GM06990 (cell line): ENCODE measurements at regions not wholly inside any gene's neighbourhood (a gene's known extent, or its start where the extent isn't known, plus 50 kb on each side); places are given as distances from the start of the nearest gene placed in this dataset.

Experiments
- DNase-seq: peaks from one replicate; pipeline ENCODE4 v3.0.0-alpha.2; 2011; ENCODE audit not compliant: insufficient read length; ENCODE audit errors: extremely low read depth
- H3K27me3 ChIP-seq: replicated peaks from 2 replicates; pipeline ENCODE4 v1.6.0; 2011; ENCODE audit warnings: low read length; ENCODE audit not compliant: control insufficient read depth, insufficient read depth
- H3K36me3 ChIP-seq: 2 replicates; pipeline ENCODE4 v1.5.1; 2011; ENCODE audit warnings: low read length; ENCODE audit not compliant: control insufficient read depth, insufficient read depth
- H3K4me3 ChIP-seq: replicated peaks from 2 replicates; pipeline ENCODE4 v1.5.1; 2011; ENCODE audit warnings: low read depth, mild to moderate bottlenecking, control low read depth, low read length
- TF ChIP-seq, protein P1 (sequence below): IDR thresholded peaks from 2 replicates; pipeline ENCODE4 v1.5.1; 2011; ENCODE audit warnings: low read length, control low read depth, mild to moderate bottlenecking, inconsistent platforms; ENCODE audit not compliant: insufficient read depth, poor library complexity, severe bottlenecking

DNA sequence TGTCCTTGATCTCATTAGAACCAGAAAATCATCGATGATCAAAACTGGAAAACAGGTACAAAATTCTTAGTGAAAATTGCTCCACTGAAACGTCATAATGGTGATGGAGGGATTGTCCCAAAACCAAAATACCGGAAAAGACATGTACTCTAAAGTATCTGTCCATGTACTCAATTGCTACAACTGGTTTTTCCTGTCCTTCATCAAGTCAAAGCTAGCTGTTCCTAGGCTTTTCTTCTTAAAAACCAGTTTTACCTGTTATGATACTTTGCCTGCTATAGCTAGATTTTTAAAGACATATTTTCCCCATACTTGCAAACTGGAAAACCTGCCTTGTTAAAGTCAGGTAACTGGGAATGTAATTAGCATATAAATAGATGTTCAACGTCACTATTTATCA, 50.5 kb upstream of the LRRC1 start:
- Histone ChIP-seq H3K4me3 (no peak overlapping the region), H3K36me3 (no peaks in the 10 kb centered on the region), H3K27me3 (no peaks in the 10 kb centered on the region; the same call in 1 of the 2 replicates)
- no peak for DNase-seq
- TF ChIP-seq, protein P1, sequence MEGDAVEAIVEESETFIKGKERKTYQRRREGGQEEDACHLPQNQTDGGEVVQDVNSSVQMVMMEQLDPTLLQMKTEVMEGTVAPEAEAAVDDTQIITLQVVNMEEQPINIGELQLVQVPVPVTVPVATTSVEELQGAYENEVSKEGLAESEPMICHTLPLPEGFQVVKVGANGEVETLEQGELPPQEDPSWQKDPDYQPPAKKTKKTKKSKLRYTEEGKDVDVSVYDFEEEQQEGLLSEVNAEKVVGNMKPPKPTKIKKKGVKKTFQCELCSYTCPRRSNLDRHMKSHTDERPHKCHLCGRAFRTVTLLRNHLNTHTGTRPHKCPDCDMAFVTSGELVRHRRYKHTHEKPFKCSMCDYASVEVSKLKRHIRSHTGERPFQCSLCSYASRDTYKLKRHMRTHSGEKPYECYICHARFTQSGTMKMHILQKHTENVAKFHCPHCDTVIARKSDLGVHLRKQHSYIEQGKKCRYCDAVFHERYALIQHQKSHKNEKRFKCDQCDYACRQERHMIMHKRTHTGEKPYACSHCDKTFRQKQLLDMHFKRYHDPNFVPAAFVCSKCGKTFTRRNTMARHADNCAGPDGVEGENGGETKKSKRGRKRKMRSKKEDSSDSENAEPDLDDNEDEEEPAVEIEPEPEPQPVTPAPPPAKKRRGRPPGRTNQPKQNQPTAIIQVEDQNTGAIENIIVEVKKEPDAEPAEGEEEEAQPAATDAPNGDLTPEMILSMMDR = no peak

DNA sequence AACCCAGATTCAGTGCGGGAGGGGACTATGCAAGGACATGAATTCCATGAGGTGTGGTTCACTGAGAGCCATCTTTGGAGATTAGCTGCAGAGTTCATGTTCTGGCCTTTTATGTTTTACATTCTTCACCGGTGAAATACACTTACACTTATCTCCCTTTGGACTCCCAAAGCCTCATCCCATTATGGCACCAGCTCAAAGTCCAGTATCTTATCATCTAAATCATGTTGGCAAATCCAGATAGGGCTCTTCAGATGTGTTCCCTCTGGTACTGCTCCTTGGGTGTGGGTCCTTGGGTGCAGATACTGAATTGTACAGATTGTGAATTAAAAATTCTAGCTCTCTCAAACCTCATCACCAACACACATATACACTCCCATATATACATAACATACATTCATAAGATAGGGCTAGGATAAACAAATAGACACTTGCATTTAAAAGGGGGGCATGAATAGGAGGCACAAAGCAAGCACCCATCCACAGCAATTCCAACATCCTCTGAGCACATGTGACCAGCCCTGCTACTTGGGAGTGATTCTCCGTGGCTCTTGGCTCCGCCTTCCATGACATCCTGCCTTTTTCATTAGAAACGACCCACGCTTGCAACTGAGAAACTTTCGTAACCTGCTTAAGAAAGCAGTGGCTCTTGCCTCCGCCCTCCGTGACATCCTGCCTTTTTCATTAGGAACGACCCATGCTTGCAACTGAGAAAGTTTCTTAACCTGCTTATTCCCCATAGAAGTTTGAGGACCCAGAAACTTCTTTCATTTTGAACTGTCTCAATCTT, 53.6 kb upstream of the LRRC1 start:
- Histone ChIP-seq H3K27me3 (no peaks in the 10 kb centered on the region), H3K36me3 (no peaks in the 10 kb centered on the region), H3K4me3 (no peak overlapping the region)
- TF ChIP-seq, protein P1 = no peak
- no peak for DNase-seq

DNA sequence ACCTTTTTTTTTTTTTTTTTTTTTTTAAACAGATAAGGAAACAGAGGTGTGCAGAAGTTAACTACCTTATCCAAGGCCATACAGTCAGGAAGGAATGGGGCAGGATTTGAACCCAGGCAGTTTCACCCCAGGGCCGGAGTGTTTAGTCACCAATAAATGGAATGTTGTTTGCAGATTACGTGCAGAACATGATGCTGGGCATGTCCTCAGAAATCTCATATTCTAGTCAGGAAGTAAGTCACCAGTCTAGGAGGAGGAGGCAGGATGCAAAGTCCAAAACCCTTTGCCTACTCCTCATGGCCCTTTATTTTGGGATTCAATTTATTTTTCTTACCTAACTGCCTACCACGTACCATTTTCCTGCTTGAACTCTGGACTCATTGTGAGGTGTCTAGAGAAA, 57.1 kb upstream of the LRRC1 start:
- H3K36me3 ChIP-seq = no peaks in the 10 kb centered on the region
- DNase-seq = no peak
- no peak overlapping the region for H3K4me3 ChIP-seq
- no peaks in the 10 kb centered on the region for H3K27me3 ChIP-seq
- TF ChIP-seq, protein P1 = no peak

DNA sequence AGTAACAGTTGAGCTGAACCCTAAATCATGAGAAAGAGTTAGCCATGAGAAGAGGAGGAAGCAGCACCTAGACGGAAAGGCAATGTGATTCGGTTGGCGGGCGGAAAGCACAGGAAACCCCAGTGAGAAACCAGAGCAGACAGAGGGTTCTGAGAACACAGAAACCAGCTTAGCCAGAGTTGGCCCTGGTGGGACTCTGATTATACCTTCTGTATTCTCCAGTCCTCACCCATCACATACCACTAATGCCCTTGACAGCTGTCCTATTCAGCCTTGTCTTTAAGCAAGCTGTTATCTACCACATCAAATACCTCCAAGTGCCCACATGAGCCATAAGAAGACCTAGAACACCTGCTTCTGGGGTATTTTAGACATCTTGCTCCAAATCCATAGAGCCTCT, 58.9 kb upstream of the LRRC1 start:
- Histone ChIP-seq H3K27me3 (no peaks in the 10 kb centered on the region), H3K36me3 (no peaks in the 10 kb centered on the region), H3K4me3 (no peak overlapping the region)
- TF ChIP-seq, protein P1 = no peak
- DNase-seq = no peak

DNA sequence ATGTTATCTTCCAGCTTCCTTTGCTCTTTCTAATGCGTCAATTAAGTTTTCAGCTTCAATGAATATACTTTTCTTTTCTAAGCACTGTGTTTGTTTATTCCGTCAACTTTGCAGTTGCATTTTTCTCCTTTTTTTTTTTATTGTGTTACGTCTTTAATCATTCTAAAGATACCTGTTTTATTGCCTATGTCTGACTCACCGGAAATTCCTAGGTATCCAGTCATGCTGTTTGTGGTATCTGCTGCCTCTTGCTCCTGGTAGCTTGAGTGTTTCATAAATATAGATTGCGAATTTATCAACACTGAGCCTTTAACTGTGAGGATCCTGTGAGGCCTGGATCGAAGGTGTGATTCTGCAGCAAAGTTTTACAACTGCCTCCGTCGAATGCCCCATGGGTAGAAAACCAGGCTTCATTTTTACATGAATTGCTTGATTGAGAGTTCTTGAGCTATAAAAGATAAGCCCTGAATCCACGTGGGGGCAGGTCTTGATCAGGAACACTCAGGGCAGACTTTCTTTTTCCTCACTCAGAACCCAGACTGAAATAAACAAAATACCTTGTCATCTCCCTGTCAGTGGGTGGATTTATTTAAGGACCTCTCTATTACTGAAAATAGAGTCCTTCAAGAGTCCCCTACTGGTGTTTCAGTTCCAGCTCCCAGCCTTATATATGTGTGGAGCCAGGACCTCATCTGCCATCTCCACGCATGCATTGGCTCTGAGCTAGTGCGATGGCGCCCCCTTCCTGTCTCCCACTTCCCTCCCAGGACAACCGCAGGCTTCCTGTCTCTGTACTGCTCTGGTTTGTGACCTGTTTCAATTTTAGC, 60.1 kb upstream of the LRRC1 start:
- TF ChIP-seq, protein P1 = peak; percentile 53
- DNase-seq = no peak
- no peaks in the 10 kb centered on the region for H3K27me3 ChIP-seq
- no peaks in the 10 kb centered on the region for H3K36me3 ChIP-seq
- no peak overlapping the region for H3K4me3 ChIP-seq
